ENCODE measurements at regions not wholly inside any gene's neighbourhood (a gene's known extent, or its start where the extent isn't known, plus 50 kb on each side); places are given as distances from the start of the nearest gene placed in this dataset.
A peak's percentile ranks its signal among the peaks of the same experiment; 100 is the strongest.

- peak; percentile 72 for DNase-seq
Observed at GRCh38 chr9:106277966-106278365, 583.6 kb downstream of the TMEM38B start.

DNA sequence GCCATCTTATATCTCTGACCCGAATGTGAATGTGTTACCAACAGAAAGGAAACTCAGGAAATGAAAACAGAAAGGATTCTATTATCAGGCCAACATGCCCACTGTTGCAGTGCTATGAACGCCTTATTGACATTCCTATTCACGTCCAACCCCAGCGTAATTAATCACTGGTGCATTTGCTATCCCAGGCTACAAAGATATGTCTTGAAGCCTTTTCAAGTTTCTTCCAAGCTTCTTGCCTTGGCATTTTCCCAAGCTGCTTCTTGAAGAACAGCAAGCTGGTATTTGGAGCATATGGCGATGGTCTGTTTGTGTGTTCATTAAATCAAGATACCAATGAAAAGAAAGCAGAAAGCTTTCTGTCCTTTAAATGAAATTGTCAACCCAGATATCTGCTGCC, 579.2 kb upstream of the ZNF462 start:
- DNase-seq, result peak; percentile 55

DNA sequence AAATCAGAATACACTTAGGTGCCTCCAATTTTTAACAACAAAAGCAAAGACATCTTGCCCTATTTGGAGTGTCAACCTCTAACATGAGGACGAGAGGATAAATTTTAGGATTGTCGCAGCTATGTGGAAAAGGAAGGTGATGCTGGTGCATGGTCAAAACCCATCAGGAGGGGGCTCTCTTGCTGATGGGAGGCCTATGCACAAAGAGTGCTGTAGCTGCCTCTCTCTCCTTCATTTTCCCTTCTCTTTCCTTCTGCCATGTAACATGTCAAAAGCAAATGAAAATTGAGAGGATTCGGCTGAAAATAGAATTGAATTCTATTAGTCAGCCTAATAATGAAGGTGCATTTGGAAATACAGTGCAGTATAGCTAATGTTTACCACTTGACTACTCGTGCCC, 578.7 kb upstream of the ZNF462 start:
- peak; percentile 16 for DNase-seq

GRCh38 chr9:106286249-106286648, 576.7 kb upstream of the ZNF462 start:
- peak; percentile 73 for DNase-seq

DNA sequence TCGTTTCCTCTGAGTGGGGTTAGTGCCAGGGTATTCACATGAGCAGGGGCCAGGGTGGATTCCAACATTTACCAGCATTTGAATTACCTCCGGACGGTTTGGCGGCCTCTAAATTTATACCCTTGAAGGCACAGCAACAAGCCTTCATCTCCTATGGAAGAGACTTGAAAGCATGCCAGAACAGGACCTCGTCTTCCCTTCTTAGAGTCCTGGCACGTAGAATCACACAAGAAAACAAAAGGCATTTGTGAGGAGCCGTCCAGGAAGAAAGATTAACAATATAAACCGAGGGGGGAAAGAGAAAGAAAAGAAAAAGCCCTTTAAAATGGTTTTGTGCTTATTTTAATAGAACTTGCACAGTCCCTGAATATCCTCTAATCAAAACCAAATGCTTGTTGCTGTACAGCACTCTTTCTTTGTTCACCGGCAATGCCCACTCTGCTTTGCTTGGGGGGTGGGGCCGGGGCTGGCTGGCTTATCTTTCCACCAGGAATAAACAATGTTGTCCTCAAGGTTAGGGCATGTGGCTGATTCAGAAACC, 575.8 kb upstream of the ZNF462 start:
- DNase-seq, result peak; percentile 44

- DNase-seq, result no peak
Observed at GRCh38 chr9:106287731-106288130, 575.2 kb upstream of the ZNF462 start.

GRCh38 chr9:106288689-106289088, 574.3 kb upstream of the ZNF462 start:
- no peak for DNase-seq

GRCh38 chr9:106291786-106292185, 571.2 kb upstream of the ZNF462 start:
- DNase-seq, result peak; percentile 43

DNA sequence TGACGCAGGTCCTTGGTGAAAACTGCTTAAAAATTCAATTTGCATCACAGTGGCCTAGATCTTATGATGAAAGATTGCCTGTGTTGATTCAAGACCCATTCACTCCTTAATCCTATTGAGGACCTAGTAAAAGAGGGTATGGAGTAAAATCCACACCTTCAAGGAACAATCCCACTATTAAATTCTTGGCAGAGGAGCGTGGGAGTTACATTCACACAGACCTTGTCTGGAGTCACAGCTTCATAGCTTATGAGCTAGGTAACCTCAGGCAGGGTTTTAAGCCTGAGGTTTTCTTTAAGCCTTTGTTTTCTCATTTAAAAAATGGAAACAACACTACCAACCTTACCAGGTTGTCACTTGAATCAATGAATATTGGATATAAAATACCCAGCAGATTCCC, 566.5 kb upstream of the ZNF462 start:
- no peak for DNase-seq

DNA sequence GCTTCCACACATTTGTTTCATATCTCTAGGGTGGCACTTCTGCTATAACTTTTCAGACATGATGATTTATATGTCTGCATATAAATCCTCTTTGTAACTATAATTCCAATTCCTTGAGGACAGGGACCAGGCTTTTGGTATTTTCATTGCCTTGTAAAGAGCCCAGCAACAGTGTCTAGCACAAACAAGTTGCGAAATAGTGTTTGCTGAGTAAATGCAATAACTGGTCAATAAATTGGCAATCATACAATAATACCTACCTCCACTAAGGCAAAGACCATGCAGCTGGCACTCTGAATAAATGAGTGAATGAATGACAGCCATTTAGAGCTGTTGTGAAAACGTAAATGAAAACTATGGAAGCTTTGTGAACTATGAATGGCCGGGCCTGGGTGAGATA, 564.0 kb upstream of the ZNF462 start:
- DNase-seq, result no peak

- no peak for DNase-seq
Observed at GRCh38 chr9:106304401-106304920, 558.5 kb upstream of the ZNF462 start.

GRCh38 chr9:106305428-106306133, 557.4 kb upstream of the ZNF462 start:
- no peak for DNase-seq

- peak; percentile 27 for DNase-seq
Observed at GRCh38 chr9:106307670-106308069, 555.3 kb upstream of the ZNF462 start.

- DNase-seq, result no peak
Observed at GRCh38 chr9:106309925-106310324, 553.0 kb upstream of the ZNF462 start.

- DNase-seq, result no peak
Observed at GRCh38 chr9:106310782-106311181, 552.2 kb upstream of the ZNF462 start.

DNA sequence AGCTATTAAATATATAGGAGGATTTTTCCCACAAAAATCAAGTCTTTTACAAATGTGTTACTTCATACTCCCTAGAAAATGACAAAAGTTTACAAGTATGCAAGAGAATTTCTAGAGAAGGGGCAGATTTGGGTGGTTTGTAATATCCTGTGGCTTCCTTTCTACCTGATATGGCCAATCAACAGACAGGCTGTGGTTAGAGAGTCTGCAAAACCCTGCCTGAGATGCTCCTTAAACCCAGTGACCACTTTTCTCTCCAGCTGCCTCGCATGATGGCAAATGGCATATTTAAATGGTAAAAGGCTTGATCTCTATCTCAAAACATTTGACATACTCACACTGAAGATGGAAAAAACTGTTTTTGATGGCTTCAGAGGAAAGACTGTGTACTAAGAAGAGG, 550.1 kb upstream of the ZNF462 start:
- peak; percentile 23 for DNase-seq

DNA sequence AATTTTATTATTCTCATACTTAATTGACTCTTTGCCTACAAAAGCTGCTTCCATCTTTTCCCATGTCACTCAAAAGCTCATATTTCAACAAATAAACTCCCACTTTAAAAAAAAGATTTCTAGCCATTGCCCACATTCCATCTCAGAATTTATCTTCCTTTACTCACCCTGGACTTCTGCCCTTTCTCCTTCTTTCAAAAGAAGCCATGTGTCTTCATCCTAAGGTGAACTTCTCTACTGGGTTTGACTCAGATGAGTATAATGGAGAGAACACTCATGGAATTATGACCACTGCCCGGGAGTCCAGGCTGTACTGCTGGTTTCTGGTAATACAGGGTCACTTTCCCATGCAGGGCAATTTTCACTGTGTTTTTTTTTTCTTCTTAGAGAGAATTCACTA, 548.5 kb upstream of the ZNF462 start:
- DNase-seq, result peak; percentile 29

DNA sequence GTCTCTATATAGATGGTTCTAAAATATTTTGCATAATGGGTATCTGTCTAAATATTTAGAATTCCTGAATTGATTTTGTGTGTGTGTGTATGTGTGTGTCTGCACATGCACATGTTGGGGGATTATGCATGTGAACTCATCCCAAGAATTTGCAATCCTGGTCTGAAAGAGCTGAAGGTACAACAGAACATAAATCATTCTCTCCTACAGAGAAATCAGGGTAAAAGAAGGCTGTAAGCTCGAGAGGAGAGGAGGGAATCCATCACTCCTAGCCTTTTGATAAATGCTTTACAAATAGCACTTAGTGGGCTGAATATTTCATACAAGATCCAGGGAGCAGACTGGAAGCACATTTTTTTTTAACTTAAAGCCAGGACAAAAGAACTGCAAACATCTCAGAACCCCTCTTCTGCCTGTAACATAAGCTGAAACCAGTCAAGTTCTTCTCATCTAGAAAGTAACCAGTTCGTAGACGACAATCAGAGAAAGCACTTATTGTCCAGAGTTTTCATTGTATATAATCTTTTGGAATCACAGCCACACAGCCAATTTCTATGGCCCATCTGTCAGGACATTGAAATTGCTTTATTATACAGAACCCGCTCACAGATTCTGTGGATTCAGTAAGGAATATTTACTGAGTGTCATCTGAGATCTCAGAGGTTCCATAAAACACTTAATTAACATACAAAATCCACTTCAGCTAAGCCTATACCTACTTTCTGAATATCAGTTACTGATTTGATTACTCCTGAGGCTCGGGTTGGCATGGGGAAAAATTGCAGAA, 541.4 kb upstream of the ZNF462 start:
- DNase-seq, result peak; percentile 67

- DNase-seq, result no peak
Observed at GRCh38 chr9:106322706-106323245, 540.2 kb upstream of the ZNF462 start.

- no peak for DNase-seq
Observed at GRCh38 chr9:106324053-106324585, 538.8 kb upstream of the ZNF462 start.

DNA sequence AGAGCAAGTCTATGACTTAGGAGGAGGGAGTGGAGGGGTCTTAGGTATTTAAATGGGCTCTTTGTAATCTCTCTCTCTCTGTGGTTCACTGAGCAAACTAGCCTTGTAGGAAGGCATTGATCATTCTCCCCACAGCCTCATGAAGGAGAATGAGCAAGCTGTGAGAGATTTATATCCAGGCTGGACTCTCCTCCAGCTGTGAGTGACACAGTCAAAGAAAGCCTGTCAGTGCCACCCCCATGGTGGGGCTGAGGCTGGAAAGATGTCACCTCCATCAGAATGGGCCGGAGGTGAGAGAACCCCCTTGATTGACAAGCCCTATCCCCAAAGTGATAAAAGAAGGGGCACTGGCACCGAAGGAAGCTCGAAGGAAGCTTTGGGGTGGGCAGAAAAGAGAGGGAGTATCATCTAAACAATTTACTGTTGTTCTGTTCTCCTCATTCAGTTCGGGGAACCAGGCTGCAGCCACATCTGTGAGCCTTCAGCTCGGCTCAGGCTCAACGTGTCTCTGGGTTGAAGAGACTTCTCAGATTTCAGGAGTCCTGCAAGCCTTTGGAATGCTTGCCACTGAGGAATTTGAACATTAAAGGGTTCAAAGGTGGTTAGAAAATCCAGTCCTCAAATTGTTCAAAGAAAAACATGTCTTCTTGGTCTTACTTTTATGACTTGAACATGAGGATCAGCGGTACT, 538.2 kb upstream of the ZNF462 start:
- DNase-seq, result peak; percentile 37

- DNase-seq, result no peak
Observed at GRCh38 chr9:106326493-106326892, 536.5 kb upstream of the ZNF462 start.

Data from fibroblast of skin of abdomen (primary cell).